ENCODE measurements at regions not wholly inside any gene's neighbourhood (a gene's known extent, or its start where the extent isn't known, plus 50 kb on each side); places are given as distances from the start of the nearest gene placed in this dataset.

- TF ChIP-seq ATF3 (IDR thresholded peaks at IDR 0.05) (no peak), SP1 (IDR thresholded peaks at IDR 0.05; ENCODE audit: low read depth) (no peak), MAX (IDR thresholded peaks at IDR 0.05) (no peak), POLR2A (IDR thresholded peaks at IDR 0.05; ENCODE audit: borderline replicate concordance, extremely low read depth, insufficient read depth, insufficient read length) (no peak), YY1 (IDR thresholded peaks at IDR 0.05; ENCODE audit: extremely low read depth, insufficient replicate concordance, low read depth, low read length) (no peak), CTCF (IDR thresholded peaks at IDR 0.05 in 2 of 3, conservative IDR thresholded peaks at IDR 0.05 in 1 of 3; ENCODE audit: borderline replicate concordance in 1 of 3, insufficient read depth in 1 of 3, low read depth in 2 of 3, low read length in 2 of 3) (no peak)
Measured at GRCh38 chr2:2848198-2848597, 517.1 kb upstream of the MYT1L start.

Measured in HCT116 (cell line).